Natural killer cell (primary cell): ENCODE measurements at regions not wholly inside any gene's neighbourhood (a gene's known extent, or its start where the extent isn't known, plus 50 kb on each side); places are given as distances from the start of the nearest gene placed in this dataset.

Experiments
- ATAC-seq, 3 donors: fragments of 150-1000 bp in 2 of 3; fragments of 200-7000 bp in 1 of 3; cut with Tn5 transposase; 1 replicate in 1 of 3; 2 replicates in 2 of 3; pipeline ENCODE4 v1.10.0; 2021; ENCODE audit warnings: mild to moderate bottlenecking in 2 of 3, moderate library complexity in 2 of 3
- DNase-seq, 2 donors: peaks; one replicate each; pipeline versions ENCODE4 v3.0.0 to v3.0.0-alpha.2; 2013 to 2021; ENCODE audit warnings: mixed read lengths in 1 of 2
- H3K27ac ChIP-seq: one replicate; pipeline ENCODE4 v1.5.1; 2013; ENCODE audit warnings: mild to moderate bottlenecking, low read length
- H3K27me3 ChIP-seq: one replicate; pipeline ENCODE4 v1.6.1; 2013; ENCODE audit warnings: low read length; ENCODE audit not compliant: control insufficient read depth, insufficient read depth
- H3K36me3 ChIP-seq: one replicate; pipeline ENCODE4 v1.6.1; 2013; ENCODE audit warnings: low read length; ENCODE audit not compliant: control insufficient read depth, insufficient read depth
- H3K4me1 ChIP-seq: one replicate; pipeline ENCODE4 v1.6.1; 2013; ENCODE audit warnings: low read length; ENCODE audit not compliant: control insufficient read depth, insufficient read depth
- H3K4me3 ChIP-seq: one replicate; pipeline ENCODE4 v1.5.1; 2013; ENCODE audit warnings: low read length
- H3K9me3 ChIP-seq: one replicate; pipeline ENCODE4 v1.6.1; 2013; ENCODE audit warnings: low read length; ENCODE audit not compliant: control insufficient read depth, insufficient read depth
- H3K27ac Mint-ChIP-seq, 2 donors: one replicate each; pipeline ENCODE4 v1.8.0; 2022; ENCODE audit warnings: mild to moderate bottlenecking in 2 of 2, mixed read lengths in 2 of 2, moderate library complexity in 1 of 2
- H3K27me3 Mint-ChIP-seq, 2 donors: one replicate each; pipeline ENCODE4 v1.8.0; 2022; ENCODE audit warnings: low read depth in 2 of 2, mixed read lengths in 2 of 2
- H3K36me3 Mint-ChIP-seq: one replicate; pipeline ENCODE4 v1.8.0; 2022; ENCODE audit warnings: mixed read lengths
- H3K4me1 Mint-ChIP-seq, 2 donors: one replicate each; pipeline ENCODE4 v1.8.0; 2022; ENCODE audit warnings: mixed read lengths in 2 of 2
- H3K4me3 Mint-ChIP-seq: one replicate; pipeline ENCODE4 v1.8.0; 2022; ENCODE audit warnings: mild to moderate bottlenecking, moderate library complexity, mixed read lengths
- H3K9me3 Mint-ChIP-seq, 2 donors: one replicate each; pipeline ENCODE4 v1.8.0; 2022; ENCODE audit warnings: mixed read lengths in 2 of 2
- WGBS: methylation state at CpG from one replicate; pipeline ENCODE4 v1.1.7; 2013; ENCODE audit warnings: missing lambda C conversion rate; ENCODE audit not compliant: insufficient coverage; 5-methylcytosine and 5-hydroxymethylcytosine counted together
- intact Hi-C: fragments of 100-400 bp; cut with micrococcal nuclease; formaldehyde crosslinking; loops from one replicate; pipeline ENCODE4 v1.14.2; 2022
- TF ChIP-seq, protein P1 (sequence below): fragments of 200-600 bp; IDR thresholded peaks from one replicate; pipeline ENCODE4 v1.8.0; 2022; ENCODE audit warnings: antibody characterized with exemption

DNA sequence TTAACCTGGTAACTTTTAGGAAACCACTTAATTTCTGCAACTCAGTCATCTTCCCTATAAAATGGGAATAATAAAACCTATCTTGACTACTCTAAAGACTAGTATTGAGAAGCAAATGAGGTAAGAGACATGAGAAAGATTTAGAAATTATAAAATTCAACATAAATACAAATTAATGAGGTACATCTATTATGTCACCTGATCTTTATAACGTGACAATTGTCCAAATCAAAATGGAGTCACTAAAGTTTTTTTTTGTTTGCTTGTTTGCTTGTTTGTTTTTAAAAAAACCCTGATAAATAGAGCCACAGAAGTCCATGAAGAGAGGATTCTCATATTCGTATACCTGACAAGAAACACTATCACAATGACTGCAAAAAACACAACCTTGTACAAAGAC lies 242.8 kb downstream of the LRRN1 start:
- H3K9me3 ChIP-seq = no peaks in the 10 kb centered on the region
- WGBS = 94% methylated on average over 2 of the region's 2 CpGs
- H3K4me3 ChIP-seq = no peak overlapping the region
- no peak overlapping the region for H3K4me3 Mint-ChIP-seq
- no peaks in the 10 kb centered on the region for H3K36me3 Mint-ChIP-seq
- no peaks in the 10 kb centered on the region for H3K27me3 ChIP-seq
- no peaks in the 10 kb centered on the region for H3K9me3 Mint-ChIP-seq
- H3K4me1 ChIP-seq = no peaks in the 10 kb centered on the region
- no peaks in the 10 kb centered on the region for H3K4me1 Mint-ChIP-seq
- no peaks in the 10 kb centered on the region for H3K27me3 Mint-ChIP-seq
- intact Hi-C loops = no loop called here
- no peak overlapping the region for H3K27ac ChIP-seq
- no peak for DNase-seq
- ATAC-seq = no peak
- no peaks in the 10 kb centered on the region for H3K36me3 ChIP-seq
- H3K27ac Mint-ChIP-seq = no peak overlapping the region
- TF ChIP-seq, protein P1, sequence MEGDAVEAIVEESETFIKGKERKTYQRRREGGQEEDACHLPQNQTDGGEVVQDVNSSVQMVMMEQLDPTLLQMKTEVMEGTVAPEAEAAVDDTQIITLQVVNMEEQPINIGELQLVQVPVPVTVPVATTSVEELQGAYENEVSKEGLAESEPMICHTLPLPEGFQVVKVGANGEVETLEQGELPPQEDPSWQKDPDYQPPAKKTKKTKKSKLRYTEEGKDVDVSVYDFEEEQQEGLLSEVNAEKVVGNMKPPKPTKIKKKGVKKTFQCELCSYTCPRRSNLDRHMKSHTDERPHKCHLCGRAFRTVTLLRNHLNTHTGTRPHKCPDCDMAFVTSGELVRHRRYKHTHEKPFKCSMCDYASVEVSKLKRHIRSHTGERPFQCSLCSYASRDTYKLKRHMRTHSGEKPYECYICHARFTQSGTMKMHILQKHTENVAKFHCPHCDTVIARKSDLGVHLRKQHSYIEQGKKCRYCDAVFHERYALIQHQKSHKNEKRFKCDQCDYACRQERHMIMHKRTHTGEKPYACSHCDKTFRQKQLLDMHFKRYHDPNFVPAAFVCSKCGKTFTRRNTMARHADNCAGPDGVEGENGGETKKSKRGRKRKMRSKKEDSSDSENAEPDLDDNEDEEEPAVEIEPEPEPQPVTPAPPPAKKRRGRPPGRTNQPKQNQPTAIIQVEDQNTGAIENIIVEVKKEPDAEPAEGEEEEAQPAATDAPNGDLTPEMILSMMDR = no peak

DNA sequence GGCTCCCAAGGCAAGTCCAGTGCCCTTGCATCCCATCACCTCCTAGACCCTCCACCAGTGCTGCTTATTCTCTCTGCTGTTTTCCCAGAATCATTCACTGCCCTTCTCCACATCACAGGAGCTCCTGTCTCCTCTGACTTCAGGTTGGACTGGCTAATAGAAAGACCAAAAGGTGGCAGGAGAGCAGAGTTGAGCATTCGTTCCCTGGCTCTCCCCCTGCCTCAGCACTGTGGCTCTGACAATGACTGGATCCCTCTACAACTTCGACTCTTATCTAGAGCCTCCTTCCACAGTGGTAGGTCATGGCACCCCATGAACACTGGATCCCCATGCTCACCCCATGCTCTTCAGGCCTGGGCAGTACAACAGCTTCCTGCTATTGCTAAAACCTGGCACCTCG lies 243.6 kb downstream of the LRRN1 start:
- no peaks in the 10 kb centered on the region for H3K9me3 ChIP-seq
- TF ChIP-seq, protein P1 = no peak
- H3K36me3 ChIP-seq = no peaks in the 10 kb centered on the region
- WGBS = 90% methylated on average over 3 of the region's 3 CpGs
- H3K27ac ChIP-seq = no peak overlapping the region
- no peaks in the 10 kb centered on the region for H3K27me3 Mint-ChIP-seq
- ATAC-seq (no peak), DNase-seq (no peak)
- H3K27me3 ChIP-seq = no peaks in the 10 kb centered on the region
- no peak overlapping the region for H3K4me3 ChIP-seq
- H3K27ac Mint-ChIP-seq = no peak overlapping the region
- H3K4me1 ChIP-seq = no peaks in the 10 kb centered on the region
- H3K4me3 Mint-ChIP-seq = no peak overlapping the region
- H3K9me3 Mint-ChIP-seq = no peaks in the 10 kb centered on the region
- no peaks in the 10 kb centered on the region for H3K4me1 Mint-ChIP-seq
- intact Hi-C loops = no loop called here
- no peaks in the 10 kb centered on the region for H3K36me3 Mint-ChIP-seq

DNA sequence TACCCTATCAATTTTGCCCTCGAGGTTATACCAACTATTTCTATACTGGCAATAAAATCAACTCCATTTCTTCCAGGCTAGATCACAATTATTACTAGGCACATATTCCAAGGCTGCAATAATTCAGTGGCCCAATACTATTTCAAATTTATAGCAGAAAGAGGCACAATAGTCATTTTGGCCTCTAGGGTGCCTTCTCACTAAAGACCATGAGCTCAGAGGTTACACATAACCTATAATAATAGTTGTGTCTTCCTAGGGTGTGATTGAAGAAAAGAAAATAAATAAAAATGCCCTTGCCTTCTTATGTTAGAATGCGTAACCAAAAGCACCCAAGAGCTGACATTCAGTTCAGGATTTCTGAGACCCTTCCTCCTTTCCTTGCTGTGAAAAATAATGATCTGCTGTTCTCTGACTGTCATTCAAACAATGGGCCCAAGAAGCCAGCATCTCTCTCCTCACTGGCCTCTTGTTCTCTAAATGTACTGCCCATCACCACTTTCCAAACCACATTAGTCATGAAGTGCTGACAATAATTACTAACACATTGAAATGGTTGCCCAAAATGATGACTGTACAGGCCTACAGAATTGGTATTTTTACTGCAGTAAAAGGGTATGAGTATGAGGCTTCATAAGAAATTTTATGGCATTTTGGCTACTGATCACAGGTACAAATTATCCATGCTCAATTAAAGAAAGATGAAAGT lies 244.8 kb downstream of the LRRN1 start:
- Histone ChIP-seq H3K4me3 (no peak overlapping the region), H3K4me1 (no peaks in the 10 kb centered on the region), H3K27ac (no peak overlapping the region), H3K36me3 (no peaks in the 10 kb centered on the region), H3K27me3 (no peaks in the 10 kb centered on the region), H3K9me3 (no peaks in the 10 kb centered on the region)
- Mint-ChIP-seq H3K27me3 (no peaks in the 10 kb centered on the region), H3K36me3 (no peaks in the 10 kb centered on the region), H3K27ac (no peak overlapping the region), H3K4me3 (no peak overlapping the region), H3K9me3 (no peaks in the 10 kb centered on the region), H3K4me1 (no peaks in the 10 kb centered on the region)
- TF ChIP-seq, protein P1 = no peak
- intact Hi-C loops = no loop called here
- ATAC-seq = no peak
- no peak for DNase-seq
- 87% methylated on average over 2 of the region's 2 CpGs for WGBS

DNA sequence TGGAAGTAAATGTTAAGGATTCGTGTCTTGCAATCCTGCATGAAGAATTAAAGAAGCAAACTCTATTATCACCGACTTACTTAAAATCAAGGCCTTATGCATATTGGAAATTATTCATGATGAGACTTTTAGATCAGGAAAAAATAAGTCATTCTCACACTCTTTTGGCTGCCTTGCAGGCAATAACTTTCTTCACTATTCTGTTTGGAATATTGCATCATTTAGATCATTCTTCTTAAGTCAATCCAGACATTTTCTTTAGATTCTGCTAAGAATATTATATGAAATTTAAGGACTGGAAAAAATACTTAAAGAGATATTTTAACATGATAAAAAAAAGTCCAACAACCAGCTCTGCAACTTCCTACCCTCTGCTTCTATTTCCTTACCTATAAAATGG lies 245.4 kb downstream of the LRRN1 start:
- Mint-ChIP-seq H3K27me3 (no peaks in the 10 kb centered on the region), H3K36me3 (no peaks in the 10 kb centered on the region), H3K4me3 (no peak overlapping the region), H3K4me1 (no peaks in the 10 kb centered on the region), H3K9me3 (no peaks in the 10 kb centered on the region), H3K27ac (no peak overlapping the region)
- intact Hi-C loops = no loop called here
- DNase-seq (no peak), ATAC-seq (no peak)
- Histone ChIP-seq H3K4me1 (no peaks in the 10 kb centered on the region), H3K27ac (no peak overlapping the region), H3K27me3 (no peaks in the 10 kb centered on the region), H3K36me3 (no peaks in the 10 kb centered on the region), H3K9me3 (no peaks in the 10 kb centered on the region), H3K4me3 (no peak overlapping the region)
- WGBS = no CpG with 5 or more reads among the region's 2 CpGs
- TF ChIP-seq, protein P1 = no peak
